ENCODE measurements at regions not wholly inside any gene's neighbourhood (a gene's known extent, or its start where the extent isn't known, plus 50 kb on each side); places are given as distances from the start of the nearest gene placed in this dataset.

DNA sequence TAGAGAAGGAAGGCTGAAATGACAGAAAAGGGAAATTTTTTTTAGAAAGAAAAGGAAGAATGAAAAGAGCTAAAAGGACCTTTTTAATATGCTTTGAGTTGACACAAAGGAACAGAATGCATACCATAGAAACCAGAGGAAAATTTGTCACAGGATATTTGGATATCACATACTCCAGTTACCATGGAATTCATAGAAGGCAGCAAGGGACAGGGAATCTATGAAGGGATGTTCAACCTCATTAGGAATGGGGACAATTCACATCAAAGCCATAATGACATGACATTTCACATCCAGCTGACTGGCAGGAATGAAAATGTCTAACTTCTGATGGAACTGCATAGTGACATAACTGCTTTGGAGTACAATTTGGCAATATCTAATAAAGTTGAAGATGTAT, 469.4 kb downstream of the CCER1 start:
- H3K36me3 ChIP-seq (ENCODE audit: control insufficient read depth in 4 of 4, insufficient read depth in 3 of 4, low read depth in 1 of 4, low read length in 3 of 4), result no peaks in the 10 kb centered on the region
- no peak overlapping the region for H3K27ac ChIP-seq (ENCODE audit: low read depth in 1 of 2, low read length in 2 of 2)
- H3K9ac ChIP-seq (ENCODE audit: low read depth in 1 of 2, low read length in 2 of 2), result no peak overlapping the region
- H3K27me3 ChIP-seq (ENCODE audit: control insufficient read depth in 4 of 4, insufficient read depth in 4 of 4, low read length in 3 of 4), result no peaks in the 10 kb centered on the region
- no peak overlapping the region for H3K4me3 ChIP-seq (ENCODE audit: low read depth in 1 of 3, low read length in 3 of 3)
- no peaks in the 10 kb centered on the region for H3K9me3 ChIP-seq (ENCODE audit: control insufficient read depth in 4 of 4, low read length in 3 of 4)
- H3K4me1 ChIP-seq (ENCODE audit: control insufficient read depth in 4 of 4, insufficient read depth in 4 of 4, low read length in 3 of 4), result no peaks in the 10 kb centered on the region
- no peak for DNase-seq (ENCODE audit: low spot score)
- TF ChIP-seq GABPA (IDR thresholded peaks at IDR 0.05 in 1 of 2, conservative IDR thresholded peaks at IDR 0.05 in 1 of 2), result no peak
- TF ChIP-seq NR2F2 (IDR thresholded peaks at IDR 0.05), result no peak
- no peak for TF ChIP-seq FOXA1 (IDR thresholded peaks at IDR 0.05)
- TF ChIP-seq EGR1 (IDR thresholded peaks at IDR 0.05; ENCODE audit: low read depth in 2 of 2), result no peak
- TF ChIP-seq, protein P1, sequence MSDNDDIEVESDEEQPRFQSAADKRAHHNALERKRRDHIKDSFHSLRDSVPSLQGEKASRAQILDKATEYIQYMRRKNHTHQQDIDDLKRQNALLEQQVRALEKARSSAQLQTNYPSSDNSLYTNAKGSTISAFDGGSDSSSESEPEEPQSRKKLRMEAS (IDR thresholded peaks at IDR 0.05), result no peak
- no peak for TF ChIP-seq CTCF (IDR thresholded peaks at IDR 0.05; ENCODE audit: low read depth, low read length, missing input control)
- no peak for TF ChIP-seq HNF4G (IDR thresholded peaks at IDR 0.05)
- TF ChIP-seq RAD21 (IDR thresholded peaks at IDR 0.05), result no peak
- TF ChIP-seq TAF1 (conservative IDR thresholded peaks at IDR 0.05), result no peak
- TF ChIP-seq REST (IDR thresholded peaks at IDR 0.05), result no peak
- no peak for TF ChIP-seq JUND (IDR thresholded peaks at IDR 0.05)
- no peak for TF ChIP-seq SP1 (IDR thresholded peaks at IDR 0.05)
- no peak for TF ChIP-seq ZBTB33 (IDR thresholded peaks at IDR 0.05)
- TF ChIP-seq YY1 (IDR thresholded peaks at IDR 0.05), result no peak

DNA sequence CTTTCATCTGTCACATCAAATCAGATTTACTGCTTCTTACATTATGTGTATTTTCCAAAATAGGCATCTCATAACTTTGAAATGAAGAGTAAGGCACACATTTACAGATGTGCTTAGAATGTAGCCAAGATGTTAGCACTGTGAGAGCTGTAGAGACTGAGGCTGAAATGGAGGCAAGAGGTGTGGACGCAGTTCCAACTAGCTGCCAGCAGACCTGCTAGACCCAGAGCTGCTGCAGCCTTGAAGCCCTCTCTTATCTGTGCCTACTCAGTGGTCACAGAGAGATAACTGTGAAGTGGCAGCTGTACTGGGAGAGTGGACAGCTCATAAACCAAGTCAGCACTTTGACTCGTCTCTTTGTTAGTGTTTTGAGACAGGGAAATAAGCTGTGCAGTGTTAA, 470.9 kb downstream of the CCER1 start:
- Histone ChIP-seq H3K4me1 (ENCODE audit: control insufficient read depth in 4 of 4, insufficient read depth in 4 of 4, low read length in 3 of 4) (no peaks in the 10 kb centered on the region), H3K27ac (ENCODE audit: low read depth in 1 of 2, low read length in 2 of 2) (no peak overlapping the region), H3K4me3 (ENCODE audit: low read depth in 1 of 3, low read length in 3 of 3) (no peak overlapping the region), H3K27me3 (ENCODE audit: control insufficient read depth in 4 of 4, insufficient read depth in 4 of 4, low read length in 3 of 4) (no peaks in the 10 kb centered on the region), H3K9ac (ENCODE audit: low read depth in 1 of 2, low read length in 2 of 2) (no peak overlapping the region), H3K36me3 (ENCODE audit: control insufficient read depth in 4 of 4, insufficient read depth in 3 of 4, low read depth in 1 of 4, low read length in 3 of 4) (no peaks in the 10 kb centered on the region), H3K9me3 (ENCODE audit: control insufficient read depth in 4 of 4, low read length in 3 of 4) (no peaks in the 10 kb centered on the region)
- WGBS, result 48% methylated on average over 2 of the region's 2 CpGs
- no peak for DNase-seq (ENCODE audit: low spot score)
- TF ChIP-seq ZBTB33 (IDR thresholded peaks at IDR 0.05), result no peak
- TF ChIP-seq, protein P2, sequence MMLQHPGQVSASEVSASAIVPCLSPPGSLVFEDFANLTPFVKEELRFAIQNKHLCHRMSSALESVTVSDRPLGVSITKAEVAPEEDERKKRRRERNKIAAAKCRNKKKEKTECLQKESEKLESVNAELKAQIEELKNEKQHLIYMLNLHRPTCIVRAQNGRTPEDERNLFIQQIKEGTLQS (IDR thresholded peaks at IDR 0.05), result no peak
- TF ChIP-seq REST (IDR thresholded peaks at IDR 0.05), result no peak
- no peak for TF ChIP-seq SP1 (IDR thresholded peaks at IDR 0.05)
- TF ChIP-seq EGR1 (IDR thresholded peaks at IDR 0.05; ENCODE audit: low read depth in 2 of 2), result no peak
- no peak for TF ChIP-seq CTCF (IDR thresholded peaks at IDR 0.05; ENCODE audit: low read depth, low read length, missing input control)
- TF ChIP-seq NR2F2 (IDR thresholded peaks at IDR 0.05), result no peak
- no peak for TF ChIP-seq FOXA2 (IDR thresholded peaks at IDR 0.05)
- no peak for TF ChIP-seq FOXA1 (IDR thresholded peaks at IDR 0.05)
